MM.1S (cell line): ENCODE measurements at regions not wholly inside any gene's neighbourhood (a gene's known extent, or its start where the extent isn't known, plus 50 kb on each side); places are given as distances from the start of the nearest gene placed in this dataset.

ENCODE experiments used
- CTCF ChIP-seq: fragments of 300-600 bp; sonication (generic); IDR thresholded peaks from 2 replicates; pipeline ENCODE4 v1.5.1; 2016; ENCODE audit warnings: antibody characterized with exemption, low read length, mixed read lengths
- EZH2 ChIP-seq: fragments of 300-600 bp; sonication (generic); optimal IDR thresholded peaks from 2 replicates; pipeline ENCODE3; 2017; ENCODE audit warnings: low read depth, mild to moderate bottlenecking, antibody characterized with exemption, low read length, mixed read lengths
- EZH2phosphoT487 ChIP-seq: fragments of 300-600 bp; sonication (generic); IDR thresholded peaks from 2 replicates; pipeline ENCODE4 v1.6.1; 2018; ENCODE audit warnings: antibody characterized with exemption, low read length

GRCh38 chr5:90334741-90335140 is 74.8 kb downstream of the CETN3 start:
- TF ChIP-seq CTCF, result no peak
- no peak for TF ChIP-seq EZH2
- no peak for TF ChIP-seq EZH2phosphoT487
